ENCODE measurements at regions not wholly inside any gene's neighbourhood (a gene's known extent, or its start where the extent isn't known, plus 50 kb on each side); places are given as distances from the start of the nearest gene placed in this dataset.

DNA sequence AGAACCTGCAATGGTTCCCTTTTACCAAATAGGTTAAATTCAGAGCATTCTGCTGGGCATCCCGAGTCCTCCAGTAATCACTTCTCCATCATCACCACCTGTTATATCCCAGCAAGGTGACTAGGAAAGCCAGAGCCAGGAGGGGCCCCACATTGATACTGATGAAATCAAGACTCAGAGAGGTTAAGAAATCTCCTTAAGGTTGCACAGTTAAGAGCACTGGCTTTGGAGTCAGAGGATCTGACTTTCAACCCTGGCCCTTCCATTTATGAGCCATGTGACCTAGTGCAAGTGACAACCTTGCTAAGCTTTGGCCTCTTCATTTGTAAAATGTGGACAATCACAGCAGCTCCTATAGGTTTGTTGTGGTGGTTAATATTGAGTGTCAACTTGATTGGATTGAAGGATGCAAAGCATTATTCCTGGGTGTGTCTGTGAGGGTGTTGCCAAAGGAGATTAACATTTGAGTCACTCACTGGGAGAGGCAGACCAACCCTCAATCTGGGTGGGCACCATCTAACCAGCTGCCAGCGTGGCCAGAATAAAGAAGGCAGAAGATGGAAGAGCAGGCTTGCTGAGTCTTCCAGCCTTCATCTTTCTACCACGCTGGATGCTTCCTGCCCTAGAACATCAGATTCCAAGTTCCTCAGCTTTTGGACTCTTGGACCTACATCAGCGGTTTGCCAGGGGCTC lies 194.2 kb upstream of the ASIC2 start (continued):
- TF ChIP-seq, protein P1, sequence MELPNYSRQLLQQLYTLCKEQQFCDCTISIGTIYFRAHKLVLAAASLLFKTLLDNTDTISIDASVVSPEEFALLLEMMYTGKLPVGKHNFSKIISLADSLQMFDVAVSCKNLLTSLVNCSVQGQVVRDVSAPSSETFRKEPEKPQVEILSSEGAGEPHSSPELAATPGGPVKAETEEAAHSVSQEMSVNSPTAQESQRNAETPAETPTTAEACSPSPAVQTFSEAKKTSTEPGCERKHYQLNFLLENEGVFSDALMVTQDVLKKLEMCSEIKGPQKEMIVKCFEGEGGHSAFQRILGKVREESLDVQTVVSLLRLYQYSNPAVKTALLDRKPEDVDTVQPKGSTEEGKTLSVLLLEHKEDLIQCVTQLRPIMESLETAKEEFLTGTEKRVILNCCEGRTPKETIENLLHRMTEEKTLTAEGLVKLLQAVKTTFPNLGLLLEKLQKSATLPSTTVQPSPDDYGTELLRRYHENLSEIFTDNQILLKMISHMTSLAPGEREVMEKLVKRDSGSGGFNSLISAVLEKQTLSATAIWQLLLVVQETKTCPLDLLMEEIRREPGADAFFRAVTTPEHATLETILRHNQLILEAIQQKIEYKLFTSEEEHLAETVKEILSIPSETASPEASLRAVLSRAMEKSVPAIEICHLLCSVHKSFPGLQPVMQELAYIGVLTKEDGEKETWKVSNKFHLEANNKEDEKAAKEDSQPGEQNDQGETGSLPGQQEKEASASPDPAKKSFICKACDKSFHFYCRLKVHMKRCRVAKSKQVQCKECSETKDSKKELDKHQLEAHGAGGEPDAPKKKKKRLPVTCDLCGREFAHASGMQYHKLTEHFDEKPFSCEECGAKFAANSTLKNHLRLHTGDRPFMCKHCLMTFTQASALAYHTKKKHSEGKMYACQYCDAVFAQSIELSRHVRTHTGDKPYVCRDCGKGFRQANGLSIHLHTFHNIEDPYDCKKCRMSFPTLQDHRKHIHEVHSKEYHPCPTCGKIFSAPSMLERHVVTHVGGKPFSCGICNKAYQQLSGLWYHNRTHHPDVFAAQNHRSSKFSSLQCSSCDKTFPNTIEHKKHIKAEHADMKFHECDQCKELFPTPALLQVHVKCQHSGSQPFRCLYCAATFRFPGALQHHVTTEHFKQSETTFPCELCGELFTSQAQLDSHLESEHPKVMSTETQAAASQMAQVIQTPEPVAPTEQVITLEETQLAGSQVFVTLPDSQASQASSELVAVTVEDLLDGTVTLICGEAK (IDR thresholded peaks at IDR 0.05; ENCODE audit: borderline replicate concordance): no peak
- TF ChIP-seq KDM1A (IDR thresholded peaks at IDR 0.05; ENCODE audit: borderline replicate concordance) (no peak), MEF2A (IDR thresholded peaks at IDR 0.05; ENCODE audit: insufficient read depth, low read depth, low read length) (no peak), TAF1 (IDR thresholded peaks at IDR 0.05; ENCODE audit: borderline replicate concordance, low read depth, low read length) (no peak)
- TF ChIP-seq, protein P2, sequence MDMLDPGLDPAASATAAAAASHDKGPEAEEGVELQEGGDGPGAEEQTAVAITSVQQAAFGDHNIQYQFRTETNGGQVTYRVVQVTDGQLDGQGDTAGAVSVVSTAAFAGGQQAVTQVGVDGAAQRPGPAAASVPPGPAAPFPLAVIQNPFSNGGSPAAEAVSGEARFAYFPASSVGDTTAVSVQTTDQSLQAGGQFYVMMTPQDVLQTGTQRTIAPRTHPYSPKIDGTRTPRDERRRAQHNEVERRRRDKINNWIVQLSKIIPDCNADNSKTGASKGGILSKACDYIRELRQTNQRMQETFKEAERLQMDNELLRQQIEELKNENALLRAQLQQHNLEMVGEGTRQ (IDR thresholded peaks at IDR 0.05; ENCODE audit: borderline replicate concordance, low read depth, low read length): no peak

DNA sequence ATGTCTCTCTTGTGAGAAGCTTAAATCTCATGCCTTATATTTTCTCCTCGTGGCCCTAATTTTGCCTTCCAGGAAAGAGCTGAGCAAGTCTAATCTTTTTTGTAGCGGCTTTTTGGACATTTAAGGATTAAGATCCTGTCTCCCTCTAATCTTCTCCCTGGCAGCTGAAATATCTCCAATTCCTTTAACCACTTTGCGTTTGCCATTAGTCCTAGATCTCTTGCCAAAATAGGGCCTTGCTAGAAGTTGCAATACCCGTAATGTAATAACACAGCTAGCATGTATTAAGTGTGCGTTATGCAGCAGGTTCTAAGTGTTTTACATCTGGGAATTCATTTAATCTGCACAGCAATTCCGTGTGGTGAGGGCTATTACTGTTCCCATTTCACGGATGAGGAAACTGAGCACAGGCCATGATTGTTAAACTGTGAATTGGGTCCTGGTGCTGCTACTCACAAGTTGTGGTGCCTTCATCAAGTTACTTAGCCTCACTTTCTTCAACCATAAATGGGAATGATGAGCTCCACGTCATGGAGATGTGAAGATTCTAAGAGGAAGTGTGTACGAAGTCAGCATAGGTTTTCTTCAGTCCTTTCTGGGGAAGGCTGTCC lies 198.9 kb upstream of the ASIC2 start:
- ChIA-PET CTCF (interaction anchor here (0.6 to 1.1 kb wide), 2 partner anchors 27 kb away, joined by 3 to 5 read pairs; no protein-coding TSS in a partner anchor), RAD21 (ENCODE audit: unreplicated experiment) (no interaction called here), POLR2A (no interaction called here), SMC1A (ENCODE audit: uncharacterized antibody, unreplicated experiment) (interaction anchor here (1.6 to 2.2 kb wide), 3 partner anchors 12 to 32 kb away, joined by 6 to 8 read pairs (median 6); no protein-coding TSS in a partner anchor)
- DNase-seq (ENCODE audit: low read depth, low spot score) (no peak), FAIRE-seq (no peak), ATAC-seq (no peak)
- Histone ChIP-seq H3K9ac (ENCODE audit: control insufficient read depth, insufficient read depth, low read length) (no peak overlapping the region), H3K4me2 (ENCODE audit: control insufficient read depth, insufficient read depth) (no peak overlapping the region), H3K4me3 (no peak overlapping the region), H3K27me3 (replicated peaks in 1 of 2; ENCODE audit: control insufficient read depth in 2 of 2, insufficient read depth in 2 of 2, low read length in 1 of 2) (peaks cover 0 to 2% of the 10 kb centered on the region in 2 experiments; a peak in 1 of 4 replicates), H3K36me3 (ENCODE audit: control insufficient read depth in 2 of 2, insufficient read depth in 2 of 2, low read length in 1 of 2) (no peaks in the 10 kb centered on the region), H2AFZ (ENCODE audit: control insufficient read depth, low read depth, low read length) (no peak overlapping the region), H3K9me3 (replicated peaks; ENCODE audit: control insufficient read depth, insufficient read depth, low read length) (no peaks in the 10 kb centered on the region), H3K27ac (ENCODE audit: control insufficient read depth, insufficient read depth) (no peak overlapping the region), H3K79me2 (ENCODE audit: control insufficient read depth, insufficient read depth, low read length) (no peaks in the 10 kb centered on the region), H3K4me1 (ENCODE audit: control insufficient read depth, insufficient read depth, low read length) (no peaks in the 10 kb centered on the region), H4K20me1 (ENCODE audit: control insufficient read depth, insufficient read depth) (no peaks in the 10 kb centered on the region)
- 16% methylated on average over 9 of the region's 9 CpGs for WGBS (ENCODE audit: insufficient coverage, insufficient replicate concordance, low lambda C conversion rate, missing lambda C conversion rate)
- intact Hi-C loops (cut with micrococcal nuclease; ENCODE audit: unreplicated experiment): no loop called here
- BruUV-seq (replicated peaks): no TSS peak
- in situ Hi-C loops (cut with MboI): no loop called here
- no peak for TF ChIP-seq RAD21 (IDR thresholded peaks at IDR 0.05; ENCODE audit: insufficient read depth, low read depth, low read length)
- no peak for TF ChIP-seq RELA (IDR thresholded peaks at IDR 0.05; ENCODE audit: borderline replicate concordance, partially characterized antibody)
- no peak for TF ChIP-seq IRF3 (IDR thresholded peaks at IDR 0.05)
- no peak for TF ChIP-seq JUNB (IDR thresholded peaks at IDR 0.05)
- TF ChIP-seq, protein P3, sequence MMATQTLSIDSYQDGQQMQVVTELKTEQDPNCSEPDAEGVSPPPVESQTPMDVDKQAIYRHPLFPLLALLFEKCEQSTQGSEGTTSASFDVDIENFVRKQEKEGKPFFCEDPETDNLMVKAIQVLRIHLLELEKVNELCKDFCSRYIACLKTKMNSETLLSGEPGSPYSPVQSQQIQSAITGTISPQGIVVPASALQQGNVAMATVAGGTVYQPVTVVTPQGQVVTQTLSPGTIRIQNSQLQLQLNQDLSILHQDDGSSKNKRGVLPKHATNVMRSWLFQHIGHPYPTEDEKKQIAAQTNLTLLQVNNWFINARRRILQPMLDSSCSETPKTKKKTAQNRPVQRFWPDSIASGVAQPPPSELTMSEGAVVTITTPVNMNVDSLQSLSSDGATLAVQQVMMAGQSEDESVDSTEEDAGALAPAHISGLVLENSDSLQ (IDR thresholded peaks at IDR 0.05): no peak

Measured in GM12878 (cell line).